Gastrocnemius medialis (tissue), 4 donors: ENCODE measurements at regions not wholly inside any gene's neighbourhood (a gene's known extent, or its start where the extent isn't known, plus 50 kb on each side); places are given as distances from the start of the nearest gene placed in this dataset.

ENCODE experiments used
- ATAC-seq, 2 donors: fragments of 150-250 bp; one replicate each; pipeline ENCODE4 v1.9.1; 2016
- DNase-seq, 2 donors: peaks; one replicate each; pipeline ENCODE4 v3.0.0-alpha.2; 2019
- H3K27ac ChIP-seq, 4 donors: fragments of 200-600 bp; sonication (generic); 1 replicate in 1 of 4; 2 replicates in 3 of 4; pipeline ENCODE4 v1.5.1; 2016 to 2018; ENCODE audit warnings: mild to moderate bottlenecking in 2 of 4, moderate library complexity in 1 of 4
- H3K27me3 ChIP-seq, 3 donors: fragments of 200-600 bp; sonication (generic) in 2 of 3; 1 replicate in 1 of 3; 2 replicates in 2 of 3; pipeline versions ENCODE4 v1.5.1 to v1.6.0; 2016 to 2019; ENCODE audit warnings: mild to moderate bottlenecking in 1 of 3, moderate library complexity in 1 of 3
- H3K36me3 ChIP-seq, 2 donors: fragments of 200-600 bp; sonication (generic) in 1 of 2; one replicate each; pipeline ENCODE4 v1.5.1; 2017 to 2018
- H3K4me1 ChIP-seq, 2 donors: fragments of 200-600 bp; sonication (generic) in 1 of 2; one replicate each; pipeline ENCODE4 v1.5.1; 2016 to 2017; ENCODE audit warnings: mild to moderate bottlenecking in 2 of 2
- H3K4me3 ChIP-seq, 4 donors: fragments of 200-600 bp; sonication (generic) in 3 of 4; 1 replicate in 1 of 4; 2 replicates in 3 of 4; pipeline ENCODE4 v1.5.1; 2016 to 2019; ENCODE audit warnings: mild to moderate bottlenecking in 2 of 4
- H3K9me3 ChIP-seq, 3 donors: fragments of 200-600 bp; sonication (generic) in 2 of 3; 1 replicate in 1 of 3; 2 replicates in 2 of 3; pipeline ENCODE4 v1.5.1; 2016 to 2019
- CTCF ChIP-seq, 5 experiments: fragments of 450-650 bp in 3 of 5; fragments of 200-600 bp in 2 of 5; sonication (generic) in 2 of 5; IDR thresholded peaks in 4 of 5; conservative IDR thresholded peaks in 1 of 5; 1 replicate in 4 of 5; 2 replicates in 1 of 5; pipeline ENCODE4 v1.5.1; 2016 to 2019; ENCODE audit warnings: antibody characterized with exemption in 5 of 5, mild to moderate bottlenecking in 3 of 5, moderate library complexity in 3 of 5
- POLR2A ChIP-seq, 2 donors: fragments of 450-650 bp; IDR thresholded peaks; one replicate each; pipeline ENCODE4 v1.6.1; 2017; ENCODE audit warnings: antibody characterized with exemption in 2 of 2, mild to moderate bottlenecking in 2 of 2, moderate library complexity in 2 of 2
- in situ Hi-C, 4 donors: fragments of 200-750 bp; cut with MboI; loops; one replicate each; pipeline versions ENCODE4 v1.15.0 to v1.8.0; 2017; ENCODE audit warnings: low sequenced_read_pairs in 4 of 4
- intact Hi-C: fragments of 100-400 bp; cut with DNase I; formaldehyde crosslinking; loops from one replicate; pipeline ENCODE4 v1.15.1; 2023; ENCODE audit warnings: low total_unique reads

GRCh38 chr11:101401245-101401644, 182.6 kb downstream of the TRPC6 start:
- TF ChIP-seq POLR2A (IDR thresholded peaks at IDR 0.05): no peak
- no peak for TF ChIP-seq CTCF (IDR thresholded peaks at IDR 0.05 in 4 of 5, conservative IDR thresholded peaks at IDR 0.05 in 1 of 5)

GRCh38 chr11:101397979-101398378, 185.8 kb downstream of the TRPC6 start:
- H3K9me3 ChIP-seq: no peaks in the 10 kb centered on the region
- no peaks in the 10 kb centered on the region for H3K27me3 ChIP-seq
- intact Hi-C loops: no loop called here
- no peak overlapping the region for H3K4me3 ChIP-seq
- peak overlapping the region in 1 of 4 donors; percentile 16 for H3K27ac ChIP-seq
- DNase-seq (no peak), ATAC-seq (no peak)
- no peaks in the 10 kb centered on the region for H3K36me3 ChIP-seq
- TF ChIP-seq POLR2A (IDR thresholded peaks at IDR 0.05): no peak
- no peak for TF ChIP-seq CTCF (IDR thresholded peaks at IDR 0.05 in 4 of 5, conservative IDR thresholded peaks at IDR 0.05 in 1 of 5)
- in situ Hi-C loops: no loop called here
- no peaks in the 10 kb centered on the region for H3K4me1 ChIP-seq

More at GRCh38 chr11:101401245-101401644, 182.6 kb downstream of the TRPC6 start:
- intact Hi-C loops (no loop called here), in situ Hi-C loops (no loop called here)
- ATAC-seq (no peak), DNase-seq (no peak)
- H3K27ac ChIP-seq: no peak overlapping the region
- H3K4me3 ChIP-seq: no peak overlapping the region
- no peaks in the 10 kb centered on the region for H3K4me1 ChIP-seq
- H3K27me3 ChIP-seq: no peaks in the 10 kb centered on the region
- H3K9me3 ChIP-seq: no peaks in the 10 kb centered on the region
- no peaks in the 10 kb centered on the region for H3K36me3 ChIP-seq

GRCh38 chr11:101390539-101390938, 193.3 kb downstream of the TRPC6 start:
- intact Hi-C loops: no loop called here
- in situ Hi-C loops: no loop called here
- Histone ChIP-seq H3K9me3 (no peaks in the 10 kb centered on the region), H3K27ac (no peak overlapping the region), H3K27me3 (no peaks in the 10 kb centered on the region), H3K36me3 (no peaks in the 10 kb centered on the region), H3K4me1 (no peaks in the 10 kb centered on the region), H3K4me3 (no peak overlapping the region)
- no peak for TF ChIP-seq CTCF (IDR thresholded peaks at IDR 0.05 in 4 of 5, conservative IDR thresholded peaks at IDR 0.05 in 1 of 5)
- TF ChIP-seq POLR2A (IDR thresholded peaks at IDR 0.05): no peak
- no peak for ATAC-seq
- no peak for DNase-seq

GRCh38 chr11:101369835-101370234, 214.0 kb downstream of the TRPC6 start:
- Histone ChIP-seq H3K4me3 (no peak overlapping the region), H3K27me3 (no peaks in the 10 kb centered on the region), H3K4me1 (no peaks in the 10 kb centered on the region), H3K27ac (no peak overlapping the region), H3K36me3 (no peaks in the 10 kb centered on the region), H3K9me3 (no peaks in the 10 kb centered on the region)
- DNase-seq: no peak
- in situ Hi-C loops: no loop called here
- TF ChIP-seq POLR2A (IDR thresholded peaks at IDR 0.05): no peak
- TF ChIP-seq CTCF (IDR thresholded peaks at IDR 0.05 in 4 of 5, conservative IDR thresholded peaks at IDR 0.05 in 1 of 5): no peak
- intact Hi-C loops: no loop called here
- ATAC-seq: no peak

GRCh38 chr11:101363706-101364275, 220.0 kb downstream of the TRPC6 start:
- TF ChIP-seq POLR2A (IDR thresholded peaks at IDR 0.05) (no peak), CTCF (IDR thresholded peaks at IDR 0.05 in 4 of 5, conservative IDR thresholded peaks at IDR 0.05 in 1 of 5) (no peak)
- ATAC-seq (no peak), DNase-seq (no peak)
- no peaks in the 10 kb centered on the region for H3K27me3 ChIP-seq
- no peaks in the 10 kb centered on the region for H3K36me3 ChIP-seq
- in situ Hi-C loops (no loop called here), intact Hi-C loops (no loop called here)
- no peak overlapping the region for H3K4me3 ChIP-seq
- H3K9me3 ChIP-seq: no peaks in the 10 kb centered on the region
- H3K27ac ChIP-seq: no peak overlapping the region
- H3K4me1 ChIP-seq: no peaks in the 10 kb centered on the region
